ENCODE measurements at regions not wholly inside any gene's neighbourhood (a gene's known extent, or its start where the extent isn't known, plus 50 kb on each side); places are given as distances from the start of the nearest gene placed in this dataset.

DNA sequence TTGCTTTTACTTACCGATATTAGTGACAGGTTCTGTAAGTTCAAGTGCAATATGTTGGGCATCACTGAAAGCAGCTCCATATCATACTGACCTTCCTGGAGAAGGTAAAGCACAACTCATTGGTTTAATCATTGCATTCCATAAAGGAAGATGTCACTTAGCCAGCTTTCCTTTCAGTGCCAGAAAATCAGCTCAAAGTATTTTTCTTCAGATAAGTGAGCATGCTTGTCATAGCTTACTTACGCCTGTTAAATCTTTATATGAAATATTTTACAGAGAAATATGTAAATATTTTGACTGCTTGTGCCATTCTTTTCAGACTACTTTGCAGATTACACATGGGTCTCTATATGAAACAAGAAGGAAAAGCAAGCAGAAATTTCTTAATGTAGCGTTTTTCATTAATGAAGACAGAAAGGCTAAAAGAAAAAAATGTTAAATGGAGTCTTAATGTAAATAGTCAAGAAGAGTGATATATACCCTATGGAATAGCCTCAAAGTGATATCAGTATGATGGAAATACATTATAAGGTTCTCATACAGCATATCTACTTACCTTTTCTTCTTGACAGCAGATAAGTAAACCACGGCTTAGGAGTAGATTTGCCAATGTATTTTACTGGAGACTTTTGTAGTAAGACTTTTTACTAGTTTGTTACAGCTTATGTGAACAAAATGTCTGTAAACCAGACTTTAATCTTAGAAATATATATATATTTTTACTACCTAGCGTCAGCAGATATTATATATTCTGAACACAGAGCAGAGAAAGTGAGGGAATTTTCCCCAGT is 649.7 kb downstream of the METTL15 start:
- DNase-seq (ENCODE audit: low read depth), result peak; percentile 45

DNA sequence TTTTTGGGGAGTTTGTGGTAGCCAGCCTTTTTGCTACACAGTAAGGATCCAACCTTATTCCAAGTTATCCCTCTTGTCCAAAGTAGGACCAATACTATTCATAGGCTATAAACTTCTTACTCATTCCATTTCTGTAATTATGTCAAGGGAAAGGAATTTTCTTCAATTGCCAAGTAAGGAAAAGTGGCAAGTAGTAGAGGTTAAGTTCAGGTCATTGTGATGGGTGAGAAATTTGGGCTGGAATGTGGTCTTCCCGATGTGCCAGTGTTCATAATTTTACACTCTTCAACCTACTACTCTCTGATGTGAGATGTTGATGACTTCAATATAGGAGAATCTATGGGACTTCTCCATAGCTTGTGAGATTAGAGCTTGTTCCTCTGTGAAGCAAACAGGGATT is 648.8 kb downstream of the METTL15 start:
- peak; percentile 82 for DNase-seq (ENCODE audit: low read depth)

- no peak for DNase-seq (ENCODE audit: low read depth)
Measured at GRCh38 chr11:28743061-28743550, 634.9 kb downstream of the METTL15 start.

DNA sequence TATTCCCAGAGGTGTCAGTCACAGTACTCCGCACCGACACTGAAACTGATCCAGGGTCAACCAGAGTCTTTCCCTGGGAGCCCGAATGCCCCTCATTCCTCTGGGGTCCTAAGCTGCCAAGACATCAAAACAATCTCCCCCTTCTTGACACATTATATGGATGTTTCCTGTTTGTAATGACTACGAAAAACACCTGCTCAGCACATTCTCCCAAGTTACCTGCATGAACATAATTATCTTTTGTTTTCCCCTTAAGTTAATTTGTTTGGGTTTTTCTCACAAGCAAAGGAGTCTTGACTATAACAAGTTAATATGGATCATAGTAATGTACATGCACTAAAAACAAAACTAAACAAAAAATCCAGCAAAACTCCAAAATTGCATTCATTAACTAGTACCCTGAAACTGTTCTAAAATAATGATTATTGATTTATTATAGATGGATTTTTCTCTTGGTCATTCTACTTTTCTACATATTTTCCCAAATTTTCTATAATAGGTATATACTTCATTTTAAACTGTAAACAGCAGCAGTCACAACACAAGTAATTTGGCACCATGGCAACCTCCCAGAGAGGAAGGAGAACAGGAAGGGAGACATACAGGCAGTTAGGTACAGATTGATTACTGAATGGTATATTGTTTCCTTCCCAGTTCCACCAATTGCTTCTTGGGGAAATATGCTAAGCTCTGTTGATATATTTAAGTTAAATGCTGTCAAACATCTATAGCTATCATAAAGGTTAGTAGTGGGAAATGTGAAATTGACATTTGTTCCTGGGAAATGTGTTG is 631.5 kb downstream of the METTL15 start:
- no peak for DNase-seq (ENCODE audit: low read depth)

- no peak for DNase-seq (ENCODE audit: low read depth)
Measured at GRCh38 chr11:28738549-28738948, 630.4 kb downstream of the METTL15 start.

DNA sequence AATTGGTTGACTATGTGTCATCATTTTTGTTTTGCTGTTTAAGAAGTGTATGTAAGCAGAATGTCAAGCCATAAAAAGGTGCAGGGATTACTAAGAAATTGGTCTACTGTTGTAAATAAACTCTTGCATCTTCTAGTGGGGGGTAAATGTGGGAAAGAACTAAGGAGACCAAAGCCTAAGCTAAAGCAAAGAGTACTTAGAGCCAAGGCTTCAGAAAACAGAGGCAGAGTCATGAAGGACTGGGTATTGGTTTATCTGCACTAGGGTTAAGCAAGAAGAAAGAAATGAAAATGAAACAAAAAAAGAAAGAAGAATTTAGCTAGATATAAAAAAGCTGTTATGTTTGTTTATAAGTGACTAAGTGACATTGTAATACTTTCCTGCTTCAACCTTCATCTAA is 628.1 kb downstream of the METTL15 start:
- DNase-seq (ENCODE audit: low read depth), result no peak

DNA sequence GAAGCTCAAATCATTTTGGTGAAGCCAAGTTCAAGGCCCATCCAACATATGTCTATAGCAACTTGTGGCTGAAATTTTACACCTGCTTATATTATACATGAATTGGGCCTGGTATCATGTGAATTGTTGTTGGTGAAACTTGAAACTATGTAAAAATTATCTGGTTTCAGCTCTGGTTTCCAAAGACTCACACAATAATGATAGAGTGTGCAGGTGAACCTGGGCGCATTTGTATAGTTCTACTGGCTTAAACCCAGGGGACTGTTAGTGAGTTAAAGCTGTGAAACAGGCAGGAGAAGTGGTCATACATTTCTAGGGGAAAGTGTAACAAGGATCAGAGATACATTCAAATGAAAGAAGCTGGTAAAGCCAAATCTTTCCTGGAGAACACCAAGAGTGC is 627.3 kb downstream of the METTL15 start:
- DNase-seq (ENCODE audit: low read depth), result no peak

DNA sequence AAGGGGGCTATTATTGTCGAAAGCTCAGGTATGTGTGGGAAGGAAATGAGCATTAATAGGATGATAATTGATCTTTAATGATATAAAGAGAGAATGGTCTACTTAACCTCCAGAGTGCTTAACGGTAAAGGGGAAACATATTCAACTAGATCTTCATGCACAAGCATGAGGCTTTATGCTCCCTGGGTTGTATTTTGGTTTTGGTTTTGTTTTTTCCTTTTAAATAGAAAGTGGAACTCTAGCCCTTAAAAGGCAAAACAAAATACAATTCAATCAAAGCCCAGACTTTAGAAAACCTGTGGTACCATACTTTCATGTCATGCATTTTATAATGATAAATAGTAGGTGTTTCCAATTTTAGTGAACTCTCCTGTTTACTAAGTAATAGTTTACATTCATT is 622.7 kb downstream of the METTL15 start:
- DNase-seq (ENCODE audit: low read depth), result no peak

DNA sequence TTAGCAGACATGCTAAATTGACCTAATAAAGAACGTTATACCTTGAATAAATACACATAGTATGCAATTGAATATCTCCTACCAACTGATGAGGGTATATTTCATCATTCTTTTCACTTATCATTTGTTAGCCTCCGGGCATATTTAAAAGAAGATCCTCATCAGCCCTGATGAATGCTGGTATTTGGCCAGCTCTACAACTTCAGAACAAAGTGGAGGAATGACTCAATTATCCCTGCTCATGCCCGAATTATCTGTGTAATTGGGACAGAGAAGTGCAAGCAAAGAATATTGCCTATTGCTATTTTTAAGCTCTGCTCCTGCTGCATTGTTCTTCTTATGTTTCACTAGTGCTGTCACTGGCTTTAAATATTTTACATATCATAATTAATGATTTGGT is 622.1 kb downstream of the METTL15 start:
- no peak for DNase-seq (ENCODE audit: low read depth)

GRCh38 chr11:28729339-28729738 is 621.2 kb downstream of the METTL15 start:
- DNase-seq (ENCODE audit: low read depth), result no peak

- no peak for DNase-seq (ENCODE audit: low read depth)
Measured at GRCh38 chr11:28728666-28729065, 620.5 kb downstream of the METTL15 start.

DNA sequence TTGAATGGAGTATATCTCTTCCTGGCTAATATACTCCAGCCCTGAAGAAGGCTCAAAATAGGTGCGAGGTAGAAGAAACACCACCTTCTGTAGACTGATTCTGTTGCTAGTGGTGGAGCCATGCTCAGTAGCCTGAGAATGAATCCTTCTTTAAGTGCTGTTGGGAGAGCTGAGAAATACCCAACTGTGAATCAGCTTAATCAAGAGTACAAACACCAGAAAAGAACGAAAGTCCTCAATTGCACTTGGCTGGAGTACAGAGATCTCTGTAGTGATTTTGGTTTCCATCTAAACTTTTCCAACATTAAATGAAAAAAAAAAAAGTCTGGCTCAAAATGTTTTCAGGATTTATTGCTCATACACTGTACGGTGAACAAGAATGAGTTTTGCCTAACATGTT is 619.1 kb downstream of the METTL15 start:
- no peak for DNase-seq (ENCODE audit: low read depth)

- DNase-seq (ENCODE audit: low read depth), result no peak
Measured at GRCh38 chr11:28726432-28726831, 618.2 kb downstream of the METTL15 start.

DNA sequence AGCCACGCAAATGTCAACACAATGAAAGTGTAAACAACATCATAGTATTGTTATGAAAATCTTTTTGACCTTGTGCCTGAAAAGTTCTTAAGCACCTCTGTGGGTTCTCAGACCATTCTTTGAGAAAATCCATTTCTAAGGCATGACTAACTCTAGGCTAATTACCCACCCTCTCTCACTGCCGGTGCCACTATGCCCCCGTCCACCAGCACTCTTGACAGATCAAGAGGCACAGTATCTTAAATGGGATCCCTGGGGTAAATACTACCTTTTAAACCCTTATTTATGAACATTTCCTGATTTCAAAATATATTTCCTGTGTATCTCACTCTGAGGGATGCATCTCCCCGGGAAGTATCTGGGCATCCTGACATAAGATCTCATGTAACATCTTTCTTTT is 607.5 kb downstream of the METTL15 start:
- DNase-seq (ENCODE audit: low read depth), result no peak

GRCh38 chr11:28713850-28714249 is 605.7 kb downstream of the METTL15 start:
- DNase-seq (ENCODE audit: low read depth), result no peak

GRCh38 chr11:28708075-28708474 is 599.9 kb downstream of the METTL15 start:
- DNase-seq (ENCODE audit: low read depth), result no peak

- DNase-seq (ENCODE audit: low read depth), result no peak
Measured at GRCh38 chr11:28704801-28705200, 596.6 kb downstream of the METTL15 start.

DNA sequence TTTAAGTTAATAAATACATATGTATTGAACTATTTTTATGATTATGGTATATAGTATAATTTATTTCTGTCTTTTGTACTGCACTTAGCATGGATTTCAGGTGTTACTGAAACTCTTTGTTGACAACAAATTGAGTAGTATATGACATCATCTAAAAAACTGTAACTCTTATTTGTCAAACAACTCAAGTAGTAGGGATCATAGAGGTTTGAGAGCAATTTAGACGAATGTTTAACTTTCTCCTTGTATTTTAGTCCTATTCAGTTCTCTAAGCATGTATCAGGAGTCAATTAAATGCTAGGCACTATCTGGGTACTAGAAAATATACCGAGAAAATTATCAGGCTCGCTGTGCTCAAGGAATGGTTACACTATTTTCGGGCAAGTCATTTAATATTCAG is 595.2 kb downstream of the METTL15 start:
- DNase-seq (ENCODE audit: low read depth), result no peak

GRCh38 chr11:28702871-28703270 is 594.7 kb downstream of the METTL15 start:
- DNase-seq (ENCODE audit: low read depth), result peak; percentile 33

DNA sequence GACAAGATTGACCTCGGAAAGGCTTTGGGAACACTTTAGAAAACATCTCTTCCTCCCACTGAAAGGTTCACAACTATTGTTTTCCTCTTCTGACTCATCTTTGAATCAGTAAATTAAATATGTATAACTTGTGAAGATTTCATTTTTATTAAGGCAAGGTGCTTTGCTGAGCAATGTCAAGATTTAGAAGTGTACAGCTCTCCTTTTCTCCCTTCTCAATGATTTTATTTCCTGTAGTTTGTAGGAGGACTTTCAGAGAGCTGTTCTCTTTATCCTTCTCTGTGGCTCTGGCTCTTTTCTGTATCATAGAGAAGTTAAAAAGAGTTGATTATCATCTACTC is 594.2 kb downstream of the METTL15 start:
- no peak for DNase-seq (ENCODE audit: low read depth)

GRCh38 chr11:28701760-28702449 is 593.7 kb downstream of the METTL15 start:
- DNase-seq (ENCODE audit: low read depth), result peak; percentile 91

- DNase-seq (ENCODE audit: low read depth), result no peak
Measured at GRCh38 chr11:28699701-28700100, 591.5 kb downstream of the METTL15 start.

All from HT1080 (cell line).